ENCODE measurements at regions not wholly inside any gene's neighbourhood (a gene's known extent, or its start where the extent isn't known, plus 50 kb on each side); places are given as distances from the start of the nearest gene placed in this dataset.

GRCh38 chr6:21448485-21449109, 145.0 kb upstream of the SOX4 start:
- in situ Hi-C loops (cut with HindIII; ENCODE audit: low pct_unique_long_range_greater_than_20kb, low sequenced_read_pairs) = no loop called here
- DNase-seq (ENCODE audit: low read depth in 1 of 2, low spot score in 1 of 2) = no peak
- TF ChIP-seq JUND (IDR thresholded peaks at IDR 0.05; ENCODE audit: low read depth) = no peak

GRCh38 chr6:21450149-21450548, 143.4 kb upstream of the SOX4 start:
- in situ Hi-C loops (cut with HindIII; ENCODE audit: low pct_unique_long_range_greater_than_20kb, low sequenced_read_pairs) = no loop called here
- no peak for DNase-seq (ENCODE audit: low read depth in 1 of 2, low spot score in 1 of 2)
- TF ChIP-seq JUND (IDR thresholded peaks at IDR 0.05; ENCODE audit: low read depth) = no peak

- DNase-seq (ENCODE audit: low read depth in 1 of 2, low spot score in 1 of 2) = no peak
- TF ChIP-seq JUND (IDR thresholded peaks at IDR 0.05; ENCODE audit: low read depth) = no peak
- in situ Hi-C loops (cut with HindIII; ENCODE audit: low pct_unique_long_range_greater_than_20kb, low sequenced_read_pairs) = no loop called here
Measured at GRCh38 chr6:21450628-21451027, 142.9 kb upstream of the SOX4 start.

GRCh38 chr6:21451546-21452013, 142.0 kb upstream of the SOX4 start:
- no peak for TF ChIP-seq JUND (IDR thresholded peaks at IDR 0.05; ENCODE audit: low read depth)
- DNase-seq (ENCODE audit: low read depth in 1 of 2, low spot score in 1 of 2) = no peak
- in situ Hi-C loops (cut with HindIII; ENCODE audit: low pct_unique_long_range_greater_than_20kb, low sequenced_read_pairs) = no loop called here

GRCh38 chr6:21454262-21454661, 139.3 kb upstream of the SOX4 start:
- in situ Hi-C loops (cut with HindIII; ENCODE audit: low pct_unique_long_range_greater_than_20kb, low sequenced_read_pairs) = no loop called here
- TF ChIP-seq JUND (IDR thresholded peaks at IDR 0.05; ENCODE audit: low read depth) = no peak

GRCh38 chr6:21455071-21455470, 138.5 kb upstream of the SOX4 start:
- no peak for DNase-seq (ENCODE audit: low read depth in 1 of 2, low spot score in 1 of 2)
- TF ChIP-seq JUND (IDR thresholded peaks at IDR 0.05; ENCODE audit: low read depth) = no peak
- in situ Hi-C loops (cut with HindIII; ENCODE audit: low pct_unique_long_range_greater_than_20kb, low sequenced_read_pairs) = no loop called here

More at GRCh38 chr6:21454262-21454661, 139.3 kb upstream of the SOX4 start:
- DNase-seq (ENCODE audit: low read depth in 1 of 2, low spot score in 1 of 2) = no peak

- in situ Hi-C loops (cut with HindIII; ENCODE audit: low pct_unique_long_range_greater_than_20kb, low sequenced_read_pairs) = no loop called here
- no peak for TF ChIP-seq JUND (IDR thresholded peaks at IDR 0.05; ENCODE audit: low read depth)
- DNase-seq (ENCODE audit: low read depth in 1 of 2, low spot score in 1 of 2) = no peak
Measured at GRCh38 chr6:21457647-21458046, 135.9 kb upstream of the SOX4 start.

- in situ Hi-C loops (cut with HindIII; ENCODE audit: low pct_unique_long_range_greater_than_20kb, low sequenced_read_pairs) = no loop called here
- no peak for TF ChIP-seq JUND (IDR thresholded peaks at IDR 0.05; ENCODE audit: low read depth)
- DNase-seq (ENCODE audit: low read depth in 1 of 2, low spot score in 1 of 2) = no peak
Measured at GRCh38 chr6:21459641-21460040, 133.9 kb upstream of the SOX4 start.

- peak in 1 of 2 experiments; percentile 89 for DNase-seq (ENCODE audit: low read depth in 1 of 2, low spot score in 1 of 2)
- no peak for TF ChIP-seq JUND (IDR thresholded peaks at IDR 0.05; ENCODE audit: low read depth)
- in situ Hi-C loops (cut with HindIII; ENCODE audit: low pct_unique_long_range_greater_than_20kb, low sequenced_read_pairs) = no loop called here
Measured at GRCh38 chr6:21461844-21462518, 131.6 kb upstream of the SOX4 start.

- no peak for DNase-seq (ENCODE audit: low read depth in 1 of 2, low spot score in 1 of 2)
- in situ Hi-C loops (cut with HindIII; ENCODE audit: low pct_unique_long_range_greater_than_20kb, low sequenced_read_pairs) = no loop called here
- 0 out of 2 replicates have a peak, but pooled peaks have one; percentile 25 for TF ChIP-seq JUND (IDR thresholded peaks at IDR 0.05; ENCODE audit: low read depth)
Measured at GRCh38 chr6:21462519-21462852, 131.1 kb upstream of the SOX4 start.

GRCh38 chr6:21467091-21467490, 126.5 kb upstream of the SOX4 start:
- in situ Hi-C loops (cut with HindIII; ENCODE audit: low pct_unique_long_range_greater_than_20kb, low sequenced_read_pairs) = no loop called here
- no peak for DNase-seq (ENCODE audit: low read depth in 1 of 2, low spot score in 1 of 2)
- no peak for TF ChIP-seq JUND (IDR thresholded peaks at IDR 0.05; ENCODE audit: low read depth)

- in situ Hi-C loops (cut with HindIII; ENCODE audit: low pct_unique_long_range_greater_than_20kb, low sequenced_read_pairs) = no loop called here
- peak in 1 of 2 experiments; percentile 55 for DNase-seq (ENCODE audit: low read depth in 1 of 2, low spot score in 1 of 2)
- no peak for TF ChIP-seq JUND (IDR thresholded peaks at IDR 0.05; ENCODE audit: low read depth)
Measured at GRCh38 chr6:21468461-21468860, 125.1 kb upstream of the SOX4 start.

- no peak for DNase-seq (ENCODE audit: low read depth in 1 of 2, low spot score in 1 of 2)
- TF ChIP-seq JUND (IDR thresholded peaks at IDR 0.05; ENCODE audit: low read depth) = no peak
- in situ Hi-C loops (cut with HindIII; ENCODE audit: low pct_unique_long_range_greater_than_20kb, low sequenced_read_pairs) = no loop called here
Measured at GRCh38 chr6:21469213-21469612, 124.3 kb upstream of the SOX4 start.
